Upper lobe of left lung (tissue), 4 donors: ENCODE measurements at regions not wholly inside any gene's neighbourhood (a gene's known extent, or its start where the extent isn't known, plus 50 kb on each side); places are given as distances from the start of the nearest gene placed in this dataset.

Experiments used
- EP300 ChIP-seq, 4 donors: sonication (generic); formaldehyde crosslinking; IDR thresholded peaks; one replicate each; pipeline ENCODE4 v1.5.1; 2017; ENCODE audit warnings: antibody characterized with exemption in 4 of 4, control low read depth in 2 of 4
- POLR2A ChIP-seq, 4 donors: fragments of 450-650 bp; IDR thresholded peaks; one replicate each; pipeline ENCODE4 v1.5.1; 2016 to 2017; ENCODE audit warnings: antibody characterized with exemption in 4 of 4, mild to moderate bottlenecking in 2 of 4
- POLR2AphosphoS5 ChIP-seq, 2 donors: sonication (generic); formaldehyde crosslinking; IDR thresholded peaks; one replicate each; pipeline ENCODE4 v1.5.1; 2017; ENCODE audit warnings: antibody characterized with exemption in 2 of 2
- TF ChIP-seq, protein P1 (sequence below), 6 experiments: fragments of 450-650 bp in 4 of 6; fragments of 200-600 bp in 2 of 6; sonication (generic) in 2 of 6; IDR thresholded peaks; one replicate each; pipeline ENCODE4 v1.5.1; 2016 to 2019; ENCODE audit warnings: antibody characterized with exemption in 6 of 6

DNA sequence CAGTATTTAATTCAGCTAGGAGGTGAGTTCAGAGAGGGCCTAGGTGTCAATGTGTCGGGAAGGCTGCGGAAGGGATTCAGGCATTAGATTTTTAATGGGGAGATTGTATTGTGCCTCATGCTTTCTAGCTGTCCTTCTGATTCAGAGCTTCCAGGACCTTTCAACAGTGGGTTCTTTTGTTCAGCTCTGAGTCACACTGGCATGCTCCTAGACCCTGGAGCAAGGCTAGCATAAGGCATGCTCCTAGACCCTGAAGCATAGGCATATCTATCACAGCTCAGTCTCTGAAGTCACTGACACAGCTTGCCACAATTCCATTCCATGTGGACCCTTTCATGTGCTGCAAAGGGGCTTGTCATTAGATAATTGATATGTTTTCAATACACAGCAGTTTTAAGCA is 396.9 kb downstream of the RAB38 start:
- TF ChIP-seq, protein P1, sequence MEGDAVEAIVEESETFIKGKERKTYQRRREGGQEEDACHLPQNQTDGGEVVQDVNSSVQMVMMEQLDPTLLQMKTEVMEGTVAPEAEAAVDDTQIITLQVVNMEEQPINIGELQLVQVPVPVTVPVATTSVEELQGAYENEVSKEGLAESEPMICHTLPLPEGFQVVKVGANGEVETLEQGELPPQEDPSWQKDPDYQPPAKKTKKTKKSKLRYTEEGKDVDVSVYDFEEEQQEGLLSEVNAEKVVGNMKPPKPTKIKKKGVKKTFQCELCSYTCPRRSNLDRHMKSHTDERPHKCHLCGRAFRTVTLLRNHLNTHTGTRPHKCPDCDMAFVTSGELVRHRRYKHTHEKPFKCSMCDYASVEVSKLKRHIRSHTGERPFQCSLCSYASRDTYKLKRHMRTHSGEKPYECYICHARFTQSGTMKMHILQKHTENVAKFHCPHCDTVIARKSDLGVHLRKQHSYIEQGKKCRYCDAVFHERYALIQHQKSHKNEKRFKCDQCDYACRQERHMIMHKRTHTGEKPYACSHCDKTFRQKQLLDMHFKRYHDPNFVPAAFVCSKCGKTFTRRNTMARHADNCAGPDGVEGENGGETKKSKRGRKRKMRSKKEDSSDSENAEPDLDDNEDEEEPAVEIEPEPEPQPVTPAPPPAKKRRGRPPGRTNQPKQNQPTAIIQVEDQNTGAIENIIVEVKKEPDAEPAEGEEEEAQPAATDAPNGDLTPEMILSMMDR (IDR thresholded peaks at IDR 0.05): no peak
- TF ChIP-seq POLR2AphosphoS5 (IDR thresholded peaks at IDR 0.05): no peak
- TF ChIP-seq POLR2A (IDR thresholded peaks at IDR 0.05): no peak
- TF ChIP-seq EP300 (IDR thresholded peaks at IDR 0.05): no peak
